ENCODE measurements at regions not wholly inside any gene's neighbourhood (a gene's known extent, or its start where the extent isn't known, plus 50 kb on each side); places are given as distances from the start of the nearest gene placed in this dataset.
"Not testable (repeated sequence)": the region's sequence is repeated elsewhere in the genome, so short reads cannot be mapped to it uniquely, and the experiment has no call there.

- no peak for DNase-seq
- ATAC-seq, result no peak
Observed at GRCh38 chr14:43056106-43056505, 1449.4 kb downstream of the LRFN5 start.

GRCh38 chr14:43052897-43053296, 1446.2 kb downstream of the LRFN5 start:
- DNase-seq, result no peak
- no peak for ATAC-seq

- DNase-seq (no peak), ATAC-seq (no peak)
Observed at GRCh38 chr14:43043850-43044249, 1437.2 kb downstream of the LRFN5 start.

- ATAC-seq (no peak), DNase-seq (no peak)
Observed at GRCh38 chr14:43042408-43042807, 1435.7 kb downstream of the LRFN5 start.

- DNase-seq (no peak), ATAC-seq (no peak)
Observed at GRCh38 chr14:43041976-43042375, 1435.3 kb downstream of the LRFN5 start.

DNA sequence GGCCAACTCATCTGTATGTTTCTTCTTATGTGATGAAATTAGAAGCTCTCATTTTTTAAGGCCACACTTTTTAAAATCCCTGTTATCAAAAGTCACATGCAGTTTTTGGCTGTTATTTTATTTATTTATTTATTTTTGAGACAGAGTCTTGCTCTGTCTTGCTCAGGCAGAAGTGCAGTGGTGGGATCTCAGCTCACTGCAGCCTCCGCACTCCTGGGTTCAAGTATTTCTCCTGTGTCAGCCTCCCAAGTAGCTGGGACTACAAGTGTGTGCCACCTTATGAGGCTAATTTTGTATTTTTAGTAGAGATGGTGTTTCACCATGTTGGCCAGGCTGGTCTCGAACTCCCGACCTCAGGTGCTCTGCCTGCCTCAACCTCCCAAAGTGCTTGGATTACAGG, 1434.5 kb downstream of the LRFN5 start:
- no peak for ATAC-seq
- no peak for DNase-seq

DNA sequence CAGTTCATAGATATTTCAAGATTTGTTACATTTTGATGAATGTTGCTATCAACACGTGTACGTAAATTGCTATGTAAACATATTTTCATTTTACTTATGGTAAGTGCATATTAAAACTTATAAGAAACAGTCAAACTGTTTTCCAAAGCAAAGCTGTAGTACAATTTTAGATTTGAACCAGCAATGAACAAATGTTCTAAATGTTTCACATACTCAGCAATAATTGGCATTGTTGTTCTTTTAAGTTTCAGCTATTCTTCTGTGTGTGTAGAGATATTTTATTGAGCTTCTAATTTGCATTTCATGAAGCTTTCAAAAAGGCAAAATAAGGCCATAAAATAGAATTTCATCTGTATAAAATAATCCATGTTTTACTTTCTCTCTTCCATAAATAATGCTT, 1433.2 kb downstream of the LRFN5 start:
- DNase-seq (no peak), ATAC-seq (no peak)

DNA sequence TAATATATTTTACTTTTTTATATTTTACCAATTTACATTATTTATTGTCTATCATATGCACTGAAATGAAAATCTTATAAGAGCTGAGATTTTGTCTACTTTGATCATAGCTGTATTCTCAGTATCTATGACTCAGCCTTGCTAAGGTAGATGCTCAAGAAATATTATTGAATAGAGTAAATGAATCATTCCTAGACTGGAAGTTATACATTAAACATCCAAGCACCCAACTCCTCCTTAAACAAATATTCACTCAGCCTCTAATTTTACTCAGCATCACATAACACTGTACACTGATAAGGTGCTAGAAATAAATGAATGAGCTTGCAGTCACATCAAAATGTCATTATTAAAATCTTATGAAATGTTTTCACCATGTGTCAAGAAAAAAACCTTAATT, 1424.9 kb downstream of the LRFN5 start:
- no peak for ATAC-seq
- DNase-seq, result no peak

- ATAC-seq (no peak), DNase-seq (no peak)
Observed at GRCh38 chr14:43022094-43022800, 1415.6 kb downstream of the LRFN5 start.

DNA sequence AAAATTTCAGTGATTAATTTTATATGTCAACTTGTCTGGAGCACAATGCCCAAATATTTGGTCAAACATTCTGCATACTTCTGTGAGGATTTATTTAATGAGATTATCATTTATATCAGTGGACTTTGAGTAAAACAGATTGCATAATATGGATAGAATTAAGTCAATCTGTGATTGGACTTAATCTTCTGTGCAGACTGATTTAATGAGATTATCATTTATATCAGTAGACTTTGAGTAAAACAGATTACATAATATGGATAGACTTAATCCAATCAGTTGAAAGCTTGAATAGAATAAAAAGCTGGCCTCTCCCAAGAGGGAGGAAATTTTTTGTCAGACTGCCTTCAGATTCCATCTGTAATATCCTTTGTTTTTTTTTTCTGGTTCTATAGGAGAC, 1413.2 kb downstream of the LRFN5 start:
- no peak for DNase-seq
- no peak for ATAC-seq

- no peak for ATAC-seq
- no peak for DNase-seq
Observed at GRCh38 chr14:43014338-43014737, 1407.7 kb downstream of the LRFN5 start.

DNA sequence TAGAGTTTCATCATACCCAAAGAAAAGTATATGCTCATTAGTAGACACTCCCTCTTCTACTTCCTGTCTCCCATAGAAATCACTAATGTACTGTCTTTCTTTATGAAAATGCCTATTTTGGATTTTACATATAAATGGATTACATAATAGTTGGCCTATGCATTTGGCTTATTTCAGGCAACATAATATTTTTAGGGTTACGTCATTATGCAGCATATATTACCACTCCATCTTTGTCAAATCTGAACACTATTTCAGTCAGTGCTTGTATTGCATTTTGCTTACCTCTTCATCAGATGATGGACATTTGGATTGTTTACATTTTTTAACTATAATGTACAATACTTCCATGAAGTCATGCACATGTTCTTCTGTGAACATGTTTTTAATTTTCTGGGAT, 1406.1 kb downstream of the LRFN5 start:
- ATAC-seq, result no peak
- no peak for DNase-seq

DNA sequence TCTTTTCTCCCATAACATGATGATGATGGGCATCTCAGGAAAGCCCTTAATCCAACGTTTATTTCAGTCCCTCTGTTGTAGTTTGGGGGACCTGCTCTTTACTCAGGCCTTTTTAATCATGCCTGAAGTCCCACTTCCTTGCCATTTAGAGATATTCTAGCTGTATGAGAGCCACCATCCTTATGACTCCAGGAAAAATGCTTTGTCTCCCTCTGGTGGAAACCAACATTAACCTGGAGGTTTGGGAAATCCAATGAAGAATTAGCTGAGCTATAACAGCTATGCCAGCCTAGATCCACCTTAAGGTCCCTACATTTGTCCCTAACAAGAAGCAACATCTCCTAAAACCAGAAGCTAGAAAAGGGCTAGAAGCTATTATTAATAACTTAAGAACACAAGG, 1399.1 kb downstream of the LRFN5 start:
- no peak for ATAC-seq
- DNase-seq, result no peak

DNA sequence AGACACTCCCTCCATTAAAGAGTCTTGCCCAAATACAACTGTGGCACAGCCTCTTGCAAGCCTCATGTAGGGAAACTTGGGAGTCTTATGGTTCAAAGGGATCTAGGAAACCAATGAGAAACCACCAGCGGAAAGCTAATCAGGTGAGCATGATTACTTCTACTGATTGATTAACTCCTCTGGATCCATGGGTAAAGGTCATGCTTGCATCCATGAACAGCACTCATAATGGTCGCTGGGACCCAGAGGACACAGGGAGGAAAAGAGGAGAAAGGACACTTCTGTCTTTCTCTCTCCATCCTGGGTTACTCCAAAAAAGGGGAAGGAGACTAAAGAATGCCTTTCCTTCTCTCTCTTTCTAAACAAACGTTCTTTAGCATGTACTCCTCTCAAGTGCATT, 1397.2 kb downstream of the LRFN5 start:
- ATAC-seq (no peak), DNase-seq (no peak)

- DNase-seq (no peak), ATAC-seq (no peak)
Observed at GRCh38 chr14:43001731-43002130, 1395.1 kb downstream of the LRFN5 start.

DNA sequence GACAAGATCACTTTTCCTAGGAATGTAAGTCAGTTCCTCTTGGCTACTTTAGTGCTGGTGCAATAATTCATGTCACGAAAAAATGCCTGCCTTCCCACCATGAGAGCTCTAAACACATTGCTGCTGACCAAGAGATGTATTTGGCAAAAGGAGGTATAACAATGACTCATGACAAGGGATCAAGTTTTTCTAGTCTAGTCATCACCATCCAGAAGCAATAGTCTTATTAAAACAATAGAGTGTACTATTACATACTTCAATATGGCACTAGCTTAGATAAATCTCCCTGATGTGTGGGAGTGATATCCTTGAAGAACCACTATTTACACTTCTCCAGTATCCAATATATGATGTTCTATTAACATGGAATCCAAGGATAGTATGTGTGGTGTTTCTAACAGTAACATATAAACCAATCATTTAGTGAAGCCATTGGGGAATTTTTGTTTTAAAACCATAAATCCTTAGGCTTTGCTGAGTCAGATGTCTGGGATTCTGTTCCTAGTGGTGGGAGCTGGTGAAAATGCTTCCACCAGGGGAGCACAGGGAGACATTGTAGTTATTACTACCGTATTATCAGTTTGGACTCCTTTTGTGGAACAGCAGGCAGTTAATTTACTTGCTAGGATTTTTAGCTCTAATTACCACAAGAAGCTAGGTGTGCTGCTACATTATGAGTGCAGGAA, 1387.5 kb downstream of the LRFN5 start:
- DNase-seq, result no peak
- ATAC-seq, result no peak

- ATAC-seq, result no peak
- DNase-seq, result no peak
Observed at GRCh38 chr14:42992930-42993329, 1386.3 kb downstream of the LRFN5 start.

DNA sequence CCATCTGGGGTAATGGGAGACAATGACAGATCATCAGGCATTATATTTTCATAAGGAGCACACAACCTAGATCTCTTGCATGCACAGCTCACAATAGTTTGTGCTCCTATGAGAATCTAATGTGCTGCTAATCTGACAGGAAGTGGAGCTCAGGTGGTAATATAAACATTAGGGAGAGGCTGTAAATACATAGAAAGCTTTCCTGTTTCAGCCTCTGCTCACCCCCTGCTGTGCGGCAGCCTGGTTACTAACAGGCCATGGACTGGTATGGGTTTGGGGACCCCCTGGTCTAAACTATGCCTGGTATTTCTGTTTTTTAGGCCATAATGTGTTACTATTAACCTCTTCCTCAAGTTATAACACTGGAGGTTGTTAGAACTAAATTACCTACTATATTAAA, 1373.7 kb downstream of the LRFN5 start:
- no peak for ATAC-seq

GRCh38 chr14:42973171-42973570, 1366.5 kb downstream of the LRFN5 start:
- not testable (repeated sequence) for DNase-seq, ATAC-seq

More for the DNA sequence above, 1373.7 kb downstream of the LRFN5 start:
- no peak for DNase-seq

DNA sequence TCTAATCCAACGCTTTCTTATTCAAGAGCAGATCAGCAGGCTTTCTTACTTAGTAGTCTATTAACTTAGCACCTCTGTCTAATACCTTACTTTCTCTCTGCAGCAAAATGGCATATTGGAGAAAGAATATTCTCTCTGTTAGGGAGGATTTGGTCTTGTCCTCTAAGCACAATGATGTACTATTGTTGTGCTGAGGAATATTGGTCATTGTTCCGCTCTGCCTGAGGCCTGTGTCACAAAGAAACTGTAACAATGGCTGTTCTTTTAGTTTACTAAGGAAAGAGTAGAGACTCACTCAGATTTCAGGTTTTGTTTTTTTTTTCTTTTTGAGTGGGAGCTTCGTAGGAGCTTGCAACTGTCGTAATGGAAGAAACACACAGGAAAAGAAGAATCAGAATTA, 1358.8 kb downstream of the LRFN5 start:
- ATAC-seq (no peak), DNase-seq (no peak)

GRCh38 chr14:42961509-42961908, 1354.8 kb downstream of the LRFN5 start:
- no peak for DNase-seq
- ATAC-seq, result no peak

GRCh38 chr14:42950363-42950762, 1343.7 kb downstream of the LRFN5 start:
- ATAC-seq, result no peak
- DNase-seq, result no peak

- no peak for DNase-seq
- no peak for ATAC-seq
Observed at GRCh38 chr14:42947991-42948390, 1341.3 kb downstream of the LRFN5 start.

DNA sequence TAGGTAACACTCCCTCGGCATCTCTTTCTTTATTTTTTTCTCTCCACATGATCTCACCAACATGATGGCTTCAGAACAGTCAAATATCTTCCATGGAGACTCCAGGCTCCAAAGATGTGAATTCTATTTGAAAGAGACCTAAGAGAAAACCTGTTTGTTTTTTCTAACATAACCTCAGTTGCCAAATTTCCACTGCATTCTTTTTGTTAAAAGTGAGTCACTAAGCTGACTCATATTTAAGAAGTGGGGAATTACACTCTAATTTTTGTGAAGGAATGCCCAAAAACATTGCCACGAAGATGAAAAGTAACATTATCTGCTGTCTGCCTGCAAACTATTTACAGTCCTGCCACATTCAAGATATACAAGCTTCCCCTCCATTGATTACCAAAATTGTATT, 1337.6 kb downstream of the LRFN5 start:
- no peak for DNase-seq

More for the DNA sequence above, 1337.6 kb downstream of the LRFN5 start:
- no peak for ATAC-seq
